ENCODE measurements at regions not wholly inside any gene's neighbourhood (a gene's known extent, or its start where the extent isn't known, plus 50 kb on each side); places are given as distances from the start of the nearest gene placed in this dataset.

GRCh38 chr6:167660944-167661551, 165.7 kb upstream of the AFDN start:
- Histone ChIP-seq H3K27ac (ENCODE audit: low read depth, low read length) (no peak overlapping the region), H3K4me1 (ENCODE audit: control insufficient read depth in 5 of 5, insufficient read depth in 5 of 5, low read length in 5 of 5) (peaks cover 0 to 15% (median 8%) of the 10 kb centered on the region in 5 donors), H3K27me3 (ENCODE audit: control insufficient read depth in 5 of 5, insufficient read depth in 4 of 5, low read length in 5 of 5) (peaks cover 0 to 5% (median 0%) of the 10 kb centered on the region in 5 donors), H3K4me3 (ENCODE audit: low read depth in 1 of 5, low read length in 5 of 5) (no peak overlapping the region), H3K36me3 (ENCODE audit: control insufficient read depth in 5 of 5, insufficient read depth in 5 of 5, low read length in 5 of 5) (no peaks in the 10 kb centered on the region), H3K9me3 (ENCODE audit: control insufficient read depth in 5 of 5, low read length in 5 of 5) (no peaks in the 10 kb centered on the region), H3K9ac (ENCODE audit: low read length in 5 of 5) (no peak overlapping the region)

- Histone ChIP-seq H3K27me3 (ENCODE audit: control insufficient read depth in 5 of 5, insufficient read depth in 4 of 5, low read length in 5 of 5) (peaks cover 0 to 5% (median 0%) of the 10 kb centered on the region in 5 donors), H3K4me3 (ENCODE audit: low read depth in 1 of 5, low read length in 5 of 5) (no peak overlapping the region), H3K4me1 (ENCODE audit: control insufficient read depth in 5 of 5, insufficient read depth in 5 of 5, low read length in 5 of 5) (peaks cover 0 to 15% (median 8%) of the 10 kb centered on the region in 5 donors), H3K36me3 (ENCODE audit: control insufficient read depth in 5 of 5, insufficient read depth in 5 of 5, low read length in 5 of 5) (no peaks in the 10 kb centered on the region), H3K27ac (ENCODE audit: low read depth, low read length) (no peak overlapping the region), H3K9ac (ENCODE audit: low read length in 5 of 5) (no peak overlapping the region), H3K9me3 (ENCODE audit: control insufficient read depth in 5 of 5, low read length in 5 of 5) (no peaks in the 10 kb centered on the region)
Observed at GRCh38 chr6:167661552-167662044, 165.1 kb upstream of the AFDN start.

GRCh38 chr6:167662075-167662880, 164.4 kb upstream of the AFDN start:
- no peak overlapping the region for H3K9ac ChIP-seq (ENCODE audit: low read length in 5 of 5)
- peaks cover 0 to 5% (median 0%) of the 10 kb centered on the region in 5 donors for H3K27me3 ChIP-seq (ENCODE audit: control insufficient read depth in 5 of 5, insufficient read depth in 4 of 5, low read length in 5 of 5)
- no peaks in the 10 kb centered on the region for H3K36me3 ChIP-seq (ENCODE audit: control insufficient read depth in 5 of 5, insufficient read depth in 5 of 5, low read length in 5 of 5)
- H3K27ac ChIP-seq (ENCODE audit: low read depth, low read length): no peak overlapping the region
- peaks cover 0 to 15% (median 8%) of the 10 kb centered on the region in 5 donors for H3K4me1 ChIP-seq (ENCODE audit: control insufficient read depth in 5 of 5, insufficient read depth in 5 of 5, low read length in 5 of 5)
- H3K9me3 ChIP-seq (ENCODE audit: control insufficient read depth in 5 of 5, low read length in 5 of 5): no peaks in the 10 kb centered on the region
- no peak overlapping the region for H3K4me3 ChIP-seq (ENCODE audit: low read depth in 1 of 5, low read length in 5 of 5)

GRCh38 chr6:167662881-167663205, 163.9 kb upstream of the AFDN start:
- Histone ChIP-seq H3K27ac (ENCODE audit: low read depth, low read length) (no peak overlapping the region), H3K4me1 (ENCODE audit: control insufficient read depth in 5 of 5, insufficient read depth in 5 of 5, low read length in 5 of 5) (peaks cover 0 to 15% (median 8%) of the 10 kb centered on the region in 5 donors), H3K36me3 (ENCODE audit: control insufficient read depth in 5 of 5, insufficient read depth in 5 of 5, low read length in 5 of 5) (no peaks in the 10 kb centered on the region)

DNA sequence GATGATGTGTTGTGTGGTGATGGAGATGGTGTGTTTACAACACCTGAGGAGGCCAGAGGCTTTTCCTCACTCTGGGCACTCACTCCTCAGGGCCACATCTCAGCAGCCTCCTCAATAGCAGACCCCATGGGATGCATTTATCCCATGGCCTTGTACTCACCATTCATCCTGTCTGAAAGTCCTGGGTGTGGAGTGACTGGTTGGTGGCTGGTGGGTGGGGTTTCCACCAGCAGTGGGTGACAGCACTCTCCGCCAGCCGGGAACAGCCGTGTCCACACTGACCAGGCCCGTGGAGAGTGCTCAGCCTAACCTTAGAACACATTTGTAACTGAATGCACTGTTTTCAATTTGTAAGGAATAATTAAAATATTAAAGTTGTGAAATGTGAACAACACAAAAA, 163.4 kb upstream of the AFDN start:
- peaks cover 0 to 5% (median 0%) of the 10 kb centered on the region in 5 donors for H3K27me3 ChIP-seq (ENCODE audit: control insufficient read depth in 5 of 5, insufficient read depth in 4 of 5, low read length in 5 of 5)
- no peak overlapping the region for H3K27ac ChIP-seq (ENCODE audit: low read depth, low read length)

More at GRCh38 chr6:167662881-167663205, 163.9 kb upstream of the AFDN start:
- Histone ChIP-seq H3K4me3 (ENCODE audit: low read depth in 1 of 5, low read length in 5 of 5) (no peak overlapping the region), H3K9me3 (ENCODE audit: control insufficient read depth in 5 of 5, low read length in 5 of 5) (no peaks in the 10 kb centered on the region), H3K27me3 (ENCODE audit: control insufficient read depth in 5 of 5, insufficient read depth in 4 of 5, low read length in 5 of 5) (peaks cover 0 to 5% (median 0%) of the 10 kb centered on the region in 5 donors), H3K9ac (ENCODE audit: low read length in 5 of 5) (no peak overlapping the region)

DNA sequence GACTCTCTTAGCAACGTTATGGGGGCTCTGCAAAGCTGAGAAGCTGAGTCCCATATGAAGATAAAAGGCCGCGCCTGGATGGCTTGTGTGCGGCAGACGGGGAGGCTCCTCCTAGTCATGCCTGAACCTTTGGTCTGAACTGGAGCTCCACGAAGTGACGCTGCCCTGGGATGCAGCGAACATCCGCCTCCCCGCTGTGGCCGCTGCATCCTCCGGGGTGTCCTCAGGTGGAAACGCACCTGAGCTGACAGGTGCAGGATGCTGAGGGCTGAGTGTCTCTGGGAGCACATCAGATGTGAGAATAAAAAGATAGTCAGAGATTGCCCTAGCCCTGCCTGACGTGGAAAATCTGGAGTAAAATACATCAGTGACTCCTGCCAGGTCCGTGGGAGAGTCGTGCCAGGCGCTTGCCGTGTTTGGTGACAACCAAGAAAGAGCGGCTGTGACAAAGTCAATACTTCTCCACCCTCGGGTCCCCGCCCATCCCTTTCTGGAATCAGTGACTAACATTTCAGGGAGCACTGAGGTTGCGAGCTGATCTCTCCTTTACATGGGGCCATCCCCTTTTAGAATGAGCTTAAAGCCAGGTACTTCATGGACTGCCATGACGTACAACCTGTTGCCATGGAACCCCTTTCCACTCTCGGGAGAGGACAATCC, 162.8 kb upstream of the AFDN start:
- H3K4me1 ChIP-seq (ENCODE audit: control insufficient read depth in 5 of 5, insufficient read depth in 5 of 5, low read length in 5 of 5): peaks cover 0 to 15% (median 8%) of the 10 kb centered on the region in 5 donors
- no peaks in the 10 kb centered on the region for H3K36me3 ChIP-seq (ENCODE audit: control insufficient read depth in 5 of 5, insufficient read depth in 5 of 5, low read length in 5 of 5)
- no peak overlapping the region for H3K27ac ChIP-seq (ENCODE audit: low read depth, low read length)
- peaks cover 0 to 5% (median 0%) of the 10 kb centered on the region in 5 donors for H3K27me3 ChIP-seq (ENCODE audit: control insufficient read depth in 5 of 5, insufficient read depth in 4 of 5, low read length in 5 of 5)
- H3K4me3 ChIP-seq (ENCODE audit: low read depth in 1 of 5, low read length in 5 of 5): no peak overlapping the region
- no peaks in the 10 kb centered on the region for H3K9me3 ChIP-seq (ENCODE audit: control insufficient read depth in 5 of 5, low read length in 5 of 5)
- no peak overlapping the region for H3K9ac ChIP-seq (ENCODE audit: low read length in 5 of 5)

More for the DNA sequence above, 163.4 kb upstream of the AFDN start:
- H3K9me3 ChIP-seq (ENCODE audit: control insufficient read depth in 5 of 5, low read length in 5 of 5): no peaks in the 10 kb centered on the region
- H3K9ac ChIP-seq (ENCODE audit: low read length in 5 of 5): no peak overlapping the region
- peaks cover 0 to 15% (median 8%) of the 10 kb centered on the region in 5 donors for H3K4me1 ChIP-seq (ENCODE audit: control insufficient read depth in 5 of 5, insufficient read depth in 5 of 5, low read length in 5 of 5)
- no peaks in the 10 kb centered on the region for H3K36me3 ChIP-seq (ENCODE audit: control insufficient read depth in 5 of 5, insufficient read depth in 5 of 5, low read length in 5 of 5)
- no peak overlapping the region for H3K4me3 ChIP-seq (ENCODE audit: low read depth in 1 of 5, low read length in 5 of 5)

- Histone ChIP-seq H3K9me3 (ENCODE audit: control insufficient read depth in 5 of 5, low read length in 5 of 5) (no peaks in the 10 kb centered on the region), H3K27me3 (ENCODE audit: control insufficient read depth in 5 of 5, insufficient read depth in 4 of 5, low read length in 5 of 5) (peaks cover 0 to 5% (median 0%) of the 10 kb centered on the region in 5 donors), H3K9ac (ENCODE audit: low read length in 5 of 5) (no peak overlapping the region), H3K4me1 (ENCODE audit: control insufficient read depth in 5 of 5, insufficient read depth in 5 of 5, low read length in 5 of 5) (peaks cover 0 to 15% (median 8%) of the 10 kb centered on the region in 5 donors), H3K27ac (ENCODE audit: low read depth, low read length) (no peak overlapping the region), H3K4me3 (ENCODE audit: low read depth in 1 of 5, low read length in 5 of 5) (no peak overlapping the region), H3K36me3 (ENCODE audit: control insufficient read depth in 5 of 5, insufficient read depth in 5 of 5, low read length in 5 of 5) (no peaks in the 10 kb centered on the region)
Observed at GRCh38 chr6:167664678-167665660, 161.7 kb upstream of the AFDN start.

GRCh38 chr6:167665698-167666330, 160.9 kb upstream of the AFDN start:
- Histone ChIP-seq H3K27ac (ENCODE audit: low read depth, low read length) (no peak overlapping the region), H3K9ac (ENCODE audit: low read length in 5 of 5) (no peak overlapping the region), H3K9me3 (ENCODE audit: control insufficient read depth in 5 of 5, low read length in 5 of 5) (no peaks in the 10 kb centered on the region), H3K27me3 (ENCODE audit: control insufficient read depth in 5 of 5, insufficient read depth in 4 of 5, low read length in 5 of 5) (peaks cover 0 to 5% (median 0%) of the 10 kb centered on the region in 5 donors), H3K4me3 (ENCODE audit: low read depth in 1 of 5, low read length in 5 of 5) (no peak overlapping the region), H3K4me1 (ENCODE audit: control insufficient read depth in 5 of 5, insufficient read depth in 5 of 5, low read length in 5 of 5) (peaks cover 0 to 15% (median 8%) of the 10 kb centered on the region in 5 donors), H3K36me3 (ENCODE audit: control insufficient read depth in 5 of 5, insufficient read depth in 5 of 5, low read length in 5 of 5) (no peaks in the 10 kb centered on the region)
